Progenitor cell of endocrine pancreas (in vitro differentiated cells): ENCODE measurements at regions not wholly inside any gene's neighbourhood (a gene's known extent, or its start where the extent isn't known, plus 50 kb on each side); places are given as distances from the start of the nearest gene placed in this dataset.
"Not testable (repeated sequence)": the region's sequence is repeated elsewhere in the genome, so short reads cannot be mapped to it uniquely, and the experiment has no call there.

Experiments
- DNase-seq: peaks from one replicate; pipeline ENCODE4 v3.0.0; 2021; ENCODE audit warnings: low spot score; ENCODE audit not compliant: unreplicated experiment
- H3K27ac Mint-ChIP-seq: 2 replicates; pipeline ENCODE4 v1.8.0; 2021; ENCODE audit warnings: mild to moderate bottlenecking, moderate library complexity, mixed read lengths
- H3K27me3 Mint-ChIP-seq: 2 replicates; pipeline ENCODE4 v1.8.0; 2021; ENCODE audit warnings: mixed read lengths
- H3K36me3 Mint-ChIP-seq: 2 replicates; pipeline ENCODE4 v1.8.0; 2022; ENCODE audit warnings: mixed read lengths; ENCODE audit not compliant: insufficient read depth
- H3K4me1 Mint-ChIP-seq: 2 replicates; pipeline ENCODE4 v1.8.0; 2021; ENCODE audit warnings: low read depth, mixed read lengths
- H3K4me3 Mint-ChIP-seq: 2 replicates; pipeline ENCODE4 v1.8.0; 2021; ENCODE audit warnings: low read depth, mild to moderate bottlenecking, moderate library complexity, mixed read lengths
- H3K9me3 Mint-ChIP-seq: 2 replicates; pipeline ENCODE4 v1.8.0; 2021; ENCODE audit warnings: low read depth, mixed read lengths
- TF ChIP-seq, protein P1 (sequence below): fragments of 200-600 bp; sonication (generic); IDR thresholded peaks from one replicate; pipeline ENCODE4 v1.5.0; 2021; ENCODE audit warnings: antibody characterized with exemption, mild to moderate bottlenecking; ENCODE audit not compliant: unreplicated experiment

DNA sequence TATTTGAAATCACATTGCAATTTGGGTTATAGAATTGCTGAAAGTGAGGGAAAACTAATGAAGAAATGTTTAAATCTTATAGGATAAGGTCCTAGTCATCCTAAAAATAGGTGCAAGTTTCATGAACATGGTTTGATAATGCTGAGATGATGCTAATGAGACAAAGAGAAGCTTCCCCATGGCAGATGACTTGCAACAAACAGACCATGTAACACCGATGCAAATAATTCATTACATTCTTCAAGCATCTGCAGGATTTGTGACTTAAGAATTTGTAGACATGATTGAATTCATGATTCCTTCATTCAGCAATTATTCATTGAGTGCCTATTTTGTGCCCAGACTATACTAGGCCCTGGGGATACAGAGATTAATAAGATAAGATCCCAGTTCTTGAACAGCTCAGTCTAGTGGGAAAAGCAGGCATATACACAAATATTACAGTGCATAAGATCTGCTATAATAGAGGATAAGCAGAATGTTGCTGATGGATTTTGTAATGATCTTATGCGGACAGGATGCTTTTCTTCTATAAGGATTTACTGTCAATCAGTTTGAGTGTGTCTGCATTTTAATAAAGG, 367.9 kb upstream of the GBE1 start:
- no peak overlapping the region for H3K4me3 Mint-ChIP-seq
- H3K36me3 Mint-ChIP-seq: no peaks in the 10 kb centered on the region
- no peak for DNase-seq
- no peaks in the 10 kb centered on the region for H3K27me3 Mint-ChIP-seq
- H3K27ac Mint-ChIP-seq: no peak overlapping the region
- peaks cover 6% of the 10 kb centered on the region for H3K4me1 Mint-ChIP-seq
- TF ChIP-seq, protein P1, sequence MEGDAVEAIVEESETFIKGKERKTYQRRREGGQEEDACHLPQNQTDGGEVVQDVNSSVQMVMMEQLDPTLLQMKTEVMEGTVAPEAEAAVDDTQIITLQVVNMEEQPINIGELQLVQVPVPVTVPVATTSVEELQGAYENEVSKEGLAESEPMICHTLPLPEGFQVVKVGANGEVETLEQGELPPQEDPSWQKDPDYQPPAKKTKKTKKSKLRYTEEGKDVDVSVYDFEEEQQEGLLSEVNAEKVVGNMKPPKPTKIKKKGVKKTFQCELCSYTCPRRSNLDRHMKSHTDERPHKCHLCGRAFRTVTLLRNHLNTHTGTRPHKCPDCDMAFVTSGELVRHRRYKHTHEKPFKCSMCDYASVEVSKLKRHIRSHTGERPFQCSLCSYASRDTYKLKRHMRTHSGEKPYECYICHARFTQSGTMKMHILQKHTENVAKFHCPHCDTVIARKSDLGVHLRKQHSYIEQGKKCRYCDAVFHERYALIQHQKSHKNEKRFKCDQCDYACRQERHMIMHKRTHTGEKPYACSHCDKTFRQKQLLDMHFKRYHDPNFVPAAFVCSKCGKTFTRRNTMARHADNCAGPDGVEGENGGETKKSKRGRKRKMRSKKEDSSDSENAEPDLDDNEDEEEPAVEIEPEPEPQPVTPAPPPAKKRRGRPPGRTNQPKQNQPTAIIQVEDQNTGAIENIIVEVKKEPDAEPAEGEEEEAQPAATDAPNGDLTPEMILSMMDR: no peak
- H3K9me3 Mint-ChIP-seq: no peaks in the 10 kb centered on the region

DNA sequence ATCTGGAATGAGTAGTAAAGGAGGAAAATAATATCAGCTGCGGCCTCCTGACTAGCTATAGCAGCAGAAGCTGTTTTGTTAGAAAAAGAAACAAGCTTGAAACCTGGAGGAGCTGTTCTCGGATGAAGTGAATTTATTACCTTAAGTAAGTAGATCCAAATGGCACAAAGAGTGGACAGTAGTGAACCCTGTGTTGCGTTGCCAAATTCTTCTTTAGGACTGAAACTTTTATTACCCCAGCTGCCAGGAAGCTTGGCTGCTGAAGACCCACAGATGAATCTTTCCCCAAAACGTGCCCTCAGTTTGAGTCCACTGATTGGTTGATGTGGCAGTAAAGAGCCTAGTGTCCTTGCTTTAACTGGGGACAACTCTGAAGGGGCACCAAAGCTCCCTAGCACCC, 366.8 kb upstream of the GBE1 start:
- H3K9me3 Mint-ChIP-seq: no peaks in the 10 kb centered on the region
- peaks cover 6% of the 10 kb centered on the region for H3K4me1 Mint-ChIP-seq
- no peak for DNase-seq
- H3K36me3 Mint-ChIP-seq: no peaks in the 10 kb centered on the region
- no peak overlapping the region for H3K4me3 Mint-ChIP-seq
- TF ChIP-seq, protein P1: no peak
- no peak overlapping the region for H3K27ac Mint-ChIP-seq
- no peaks in the 10 kb centered on the region for H3K27me3 Mint-ChIP-seq

DNA sequence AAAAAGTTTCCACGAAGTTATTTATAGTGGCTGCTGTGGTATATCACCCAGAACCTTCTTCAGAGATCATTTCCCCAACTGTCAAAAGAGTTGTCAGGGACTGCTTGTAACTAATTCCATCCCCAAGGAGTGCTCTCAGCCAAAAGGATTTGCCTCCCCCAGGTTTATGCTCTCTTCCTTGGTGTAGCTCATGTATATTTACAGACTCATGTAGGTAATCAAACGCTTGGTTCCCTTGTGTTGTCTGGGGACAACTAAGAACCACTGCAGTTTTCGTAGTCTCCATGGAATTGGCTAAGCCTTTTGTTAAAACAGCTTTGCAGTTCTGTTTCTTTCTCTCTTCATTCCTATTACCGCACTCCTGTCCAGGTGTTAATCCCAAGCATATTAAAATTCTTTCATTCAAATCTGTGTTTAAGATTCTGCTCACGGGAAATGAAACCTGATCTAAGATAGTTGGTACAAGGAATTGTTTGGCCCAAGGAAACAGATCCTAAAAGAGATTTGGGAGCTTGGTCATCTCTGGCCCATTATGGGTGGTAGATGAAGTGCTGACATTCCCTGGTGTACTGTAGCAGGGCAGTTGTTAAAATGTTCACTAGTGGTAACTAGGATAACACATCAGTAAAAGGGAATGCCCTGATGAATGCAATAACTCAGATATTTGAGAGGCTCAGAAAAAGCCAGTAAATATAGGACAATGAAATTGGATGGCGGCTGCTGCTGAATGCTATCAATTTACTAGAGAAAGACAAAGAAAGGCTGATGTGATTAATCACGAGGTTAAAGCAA, 361.3 kb upstream of the GBE1 start:
- no peaks in the 10 kb centered on the region for H3K27me3 Mint-ChIP-seq
- H3K4me1 Mint-ChIP-seq: no peaks in the 10 kb centered on the region
- no peak overlapping the region for H3K4me3 Mint-ChIP-seq
- no peak overlapping the region for H3K27ac Mint-ChIP-seq
- no peaks in the 10 kb centered on the region for H3K36me3 Mint-ChIP-seq
- DNase-seq: no peak
- TF ChIP-seq, protein P1: no peak
- no peaks in the 10 kb centered on the region for H3K9me3 Mint-ChIP-seq

DNA sequence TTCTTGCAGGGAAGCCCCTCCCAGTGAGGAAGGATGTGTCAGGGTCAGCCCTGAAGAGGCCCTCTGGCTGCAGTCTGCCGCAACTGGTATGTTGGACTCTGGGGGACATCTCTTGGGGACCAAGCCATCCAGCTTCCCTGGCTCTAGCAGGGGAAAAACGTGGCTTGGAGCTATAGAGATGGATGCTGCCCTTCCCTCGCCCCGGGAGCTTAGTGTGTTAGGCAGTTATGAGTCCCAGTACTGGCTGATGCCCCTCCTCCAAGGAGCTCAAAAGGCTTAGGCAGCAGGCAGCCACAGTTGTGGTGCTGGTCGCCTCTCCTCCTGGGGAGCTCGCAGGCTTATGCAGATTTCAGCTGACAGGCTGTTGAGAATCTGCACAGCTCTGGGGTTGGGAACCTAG, 353.1 kb upstream of the GBE1 start:
- H3K36me3 Mint-ChIP-seq: peaks cover 2% of the 10 kb centered on the region
- H3K27ac Mint-ChIP-seq: no peak overlapping the region
- TF ChIP-seq, protein P1: no peak
- no peaks in the 10 kb centered on the region for H3K27me3 Mint-ChIP-seq
- no peak overlapping the region for H3K4me3 Mint-ChIP-seq
- H3K4me1 Mint-ChIP-seq: no peaks in the 10 kb centered on the region
- DNase-seq: no peak
- peaks cover 34% of the 10 kb centered on the region for H3K9me3 Mint-ChIP-seq

DNA sequence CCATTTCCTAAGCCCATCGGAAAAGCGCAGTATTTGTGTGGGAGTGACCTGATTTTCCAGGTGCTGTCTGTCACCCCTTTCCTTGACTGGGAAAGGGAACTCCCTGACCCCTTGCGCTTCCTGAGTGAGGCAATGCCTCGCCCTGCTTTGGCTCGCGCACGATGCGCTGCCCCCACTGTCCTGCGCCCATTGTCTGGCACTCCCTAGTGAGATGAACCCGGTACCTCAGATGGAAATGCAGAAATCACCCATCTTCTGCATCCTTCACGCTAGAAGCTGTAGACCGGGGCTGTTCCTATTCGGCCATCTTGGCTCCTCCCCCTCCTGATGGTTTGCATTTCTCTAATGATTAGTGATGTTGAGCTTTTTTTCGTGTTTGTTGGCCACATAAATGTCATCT, 349.3 kb upstream of the GBE1 start:
- H3K27me3 Mint-ChIP-seq, H3K36me3 Mint-ChIP-seq, H3K27ac Mint-ChIP-seq, H3K4me3 Mint-ChIP-seq, DNase-seq, H3K4me1 Mint-ChIP-seq: not testable (repeated sequence)
- peaks cover 30% of the 10 kb centered on the region for H3K9me3 Mint-ChIP-seq

DNA sequence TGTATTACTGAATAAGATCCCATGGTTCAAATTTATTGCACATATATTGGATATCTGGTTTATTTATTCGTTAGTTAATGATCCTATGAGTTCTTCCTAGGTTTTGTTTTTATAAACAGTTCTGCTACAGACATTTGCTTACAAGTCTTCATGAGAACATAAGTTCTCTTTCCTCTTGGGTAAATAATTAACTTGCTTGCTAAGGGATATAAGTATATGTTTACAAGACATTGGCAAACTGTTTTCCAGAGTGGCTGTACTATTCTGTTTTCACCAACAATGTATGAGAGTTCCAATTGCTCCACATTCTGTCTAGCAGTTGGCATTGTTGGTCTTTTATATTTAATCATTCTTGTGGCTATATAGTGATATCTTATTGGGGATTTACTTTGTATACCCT, 341.8 kb upstream of the GBE1 start:
- TF ChIP-seq, protein P1: no peak

More for the DNA sequence above, 341.8 kb upstream of the GBE1 start:
- H3K4me3 Mint-ChIP-seq: no peak overlapping the region
- H3K36me3 Mint-ChIP-seq: no peaks in the 10 kb centered on the region
- DNase-seq: no peak
- H3K9me3 Mint-ChIP-seq: no peaks in the 10 kb centered on the region
- no peaks in the 10 kb centered on the region for H3K27me3 Mint-ChIP-seq
- H3K4me1 Mint-ChIP-seq: no peaks in the 10 kb centered on the region
- no peak overlapping the region for H3K27ac Mint-ChIP-seq
